Activated CD8-positive, alpha-beta T cell treated with anti-CD3 and anti-CD28 coated beads, Interleukin-2, amount 10 ng/mL, durations not matched to agents 7 days and 5 days (primary cell): ENCODE measurements at regions not wholly inside any gene's neighbourhood (a gene's known extent, or its start where the extent isn't known, plus 50 kb on each side); places are given as distances from the start of the nearest gene placed in this dataset.
"Not testable (repeated sequence)": the region's sequence is repeated elsewhere in the genome, so short reads cannot be mapped to it uniquely, and the experiment has no call there.

Experiments
- ATAC-seq: fragments of 150-1000 bp; cut with Tn5 transposase; one replicate; pipeline ENCODE4 v1.10.0; 2021; ENCODE audit warnings: moderate library complexity
- CTCF ChIA-PET: fragments of 350-600 bp; sonication (Branson Sonifier 250); formaldehyde crosslinking; loops from one replicate; lab custom pipeline; 2021; ENCODE audit warnings: antibody characterized with exemption; lab: Charles Lee
- POLR2A ChIA-PET: fragments of 350-600 bp; sonication (Branson Sonifier 250); formaldehyde crosslinking; loops from one replicate; lab custom pipeline; 2021; ENCODE audit warnings: antibody characterized with exemption; lab: Charles Lee
- DNase-seq: peaks from one replicate; pipeline ENCODE4 v3.0.0-alpha.2; 2020
- H3K27ac Mint-ChIP-seq: one replicate; pipeline ENCODE4 v1.8.0; 2021; ENCODE audit warnings: mild to moderate bottlenecking, mixed read lengths
- H3K27me3 Mint-ChIP-seq: one replicate; pipeline ENCODE4 v1.8.0; 2021; ENCODE audit warnings: low read depth, mixed read lengths
- H3K36me3 Mint-ChIP-seq: one replicate; pipeline ENCODE4 v1.8.0; 2021; ENCODE audit warnings: low read depth, mixed read lengths
- H3K4me1 Mint-ChIP-seq: one replicate; pipeline ENCODE4 v1.8.0; 2021; ENCODE audit warnings: low read depth, mixed read lengths
- H3K4me3 Mint-ChIP-seq: one replicate; pipeline ENCODE4 v1.8.0; 2021; ENCODE audit warnings: mild to moderate bottlenecking, mixed read lengths
- H3K9me3 Mint-ChIP-seq: one replicate; pipeline ENCODE4 v1.8.0; 2022; ENCODE audit warnings: mixed read lengths; ENCODE audit not compliant: insufficient read depth

DNA sequence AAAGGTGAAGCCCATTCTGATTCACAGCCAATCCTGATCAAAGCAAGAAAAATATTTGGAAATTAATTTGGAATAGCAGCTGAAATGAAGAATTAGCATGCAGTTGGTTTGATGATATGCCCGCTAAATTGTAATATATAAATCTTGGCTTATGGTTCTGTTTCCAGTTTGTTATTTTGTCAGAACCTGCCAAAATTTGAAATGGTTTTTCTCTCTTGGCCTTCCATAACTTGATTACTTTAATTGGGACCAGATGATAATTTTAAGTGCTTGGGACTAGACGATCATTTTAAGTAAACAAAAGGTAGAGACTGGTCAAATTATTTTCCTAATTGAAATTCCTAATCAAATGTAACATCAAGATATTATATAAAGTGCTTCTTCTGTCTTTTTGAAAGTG lies 842.4 kb downstream of the TBL1XR1 start:
- no peaks in the 10 kb centered on the region for H3K4me1 Mint-ChIP-seq
- no peak overlapping the region for H3K4me3 Mint-ChIP-seq
- DNase-seq (no peak), ATAC-seq (no peak)
- H3K36me3 Mint-ChIP-seq, result no peaks in the 10 kb centered on the region
- ChIA-PET POLR2A (no interaction called here), CTCF (no interaction called here)
- H3K9me3 Mint-ChIP-seq, result peaks cover 14% of the 10 kb centered on the region
- no peaks in the 10 kb centered on the region for H3K27me3 Mint-ChIP-seq
- H3K27ac Mint-ChIP-seq, result no peak overlapping the region

- ChIA-PET POLR2A (no interaction called here), CTCF (no interaction called here)
- DNase-seq, result no peak
- H3K27ac Mint-ChIP-seq, result no peak overlapping the region
- H3K4me1 Mint-ChIP-seq, result no peaks in the 10 kb centered on the region
- no peaks in the 10 kb centered on the region for H3K36me3 Mint-ChIP-seq
- no peaks in the 10 kb centered on the region for H3K27me3 Mint-ChIP-seq
- peaks cover 14% of the 10 kb centered on the region for H3K9me3 Mint-ChIP-seq
- H3K4me3 Mint-ChIP-seq, result no peak overlapping the region
- no peak for ATAC-seq
Observed at GRCh38 chr3:176352716-176353334, 844.5 kb downstream of the TBL1XR1 start.

DNA sequence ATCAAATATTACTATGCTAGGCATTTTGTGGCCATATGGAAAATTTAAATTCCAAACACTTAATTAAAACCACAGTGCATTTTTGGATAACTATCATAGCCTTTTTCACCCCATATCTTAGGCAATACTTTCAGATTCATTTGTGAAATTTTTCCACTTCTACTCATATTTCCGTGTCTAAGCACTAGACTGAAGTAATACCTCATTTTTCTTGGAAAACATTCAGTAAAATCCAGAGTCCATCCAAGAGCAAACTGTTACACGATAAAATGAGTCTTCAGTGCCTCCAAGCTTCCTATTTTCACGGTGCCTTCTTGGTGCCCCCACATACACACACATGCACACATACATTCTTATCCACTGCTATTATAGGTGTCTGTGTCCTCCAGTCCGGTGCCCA lies 845.9 kb downstream of the TBL1XR1 start:
- DNase-seq (no peak), ATAC-seq (no peak)
- no peaks in the 10 kb centered on the region for H3K27me3 Mint-ChIP-seq
- H3K4me3 Mint-ChIP-seq, result no peak overlapping the region
- no peaks in the 10 kb centered on the region for H3K36me3 Mint-ChIP-seq
- CTCF ChIA-PET, result no interaction called here
- no peak overlapping the region for H3K27ac Mint-ChIP-seq
- POLR2A ChIA-PET, result no interaction called here
- H3K4me1 Mint-ChIP-seq, result no peaks in the 10 kb centered on the region
- H3K9me3 Mint-ChIP-seq, result peaks cover 18% of the 10 kb centered on the region

GRCh38 chr3:176349706-176350105 lies 847.6 kb downstream of the TBL1XR1 start:
- ATAC-seq, result no peak
- H3K27ac Mint-ChIP-seq, result no peak overlapping the region
- no peaks in the 10 kb centered on the region for H3K36me3 Mint-ChIP-seq
- peaks cover 12% of the 10 kb centered on the region for H3K9me3 Mint-ChIP-seq
- POLR2A ChIA-PET, result no interaction called here
- no peaks in the 10 kb centered on the region for H3K27me3 Mint-ChIP-seq
- DNase-seq, result no peak
- H3K4me1 Mint-ChIP-seq, result no peaks in the 10 kb centered on the region
- no peak overlapping the region for H3K4me3 Mint-ChIP-seq
- CTCF ChIA-PET, result no interaction called here

DNA sequence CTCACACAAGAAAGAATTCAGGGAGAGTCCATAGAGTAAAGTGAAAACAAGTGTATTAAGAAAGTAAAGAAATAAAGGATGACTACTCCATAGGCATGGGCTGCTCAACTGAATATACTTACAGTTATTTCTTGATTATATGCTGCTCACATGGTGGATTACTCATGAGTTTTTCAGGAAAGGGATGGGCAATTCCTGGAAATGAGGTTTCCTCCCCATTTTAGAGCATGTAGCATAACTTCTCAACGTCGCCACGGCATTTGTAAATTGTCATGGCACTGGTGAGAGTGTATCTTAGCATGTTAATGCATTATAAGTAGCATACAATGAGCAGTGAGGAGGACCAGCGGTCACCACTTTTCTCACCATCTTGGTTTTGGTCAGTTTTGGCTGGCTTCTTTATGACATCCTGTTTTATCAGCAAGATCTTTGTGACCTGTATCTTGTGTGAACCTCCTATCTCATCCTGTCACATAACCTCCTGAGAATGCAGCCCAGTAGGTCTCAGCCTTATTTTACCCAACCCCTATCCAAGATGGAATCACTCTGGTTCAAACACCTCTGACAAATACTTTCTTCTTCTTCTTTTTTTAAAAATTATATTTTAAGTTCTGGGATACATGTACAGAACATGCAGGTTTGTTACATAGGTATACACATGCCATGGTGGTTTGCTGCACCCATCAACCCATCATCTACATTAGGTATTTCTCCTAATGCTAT lies 849.7 kb downstream of the TBL1XR1 start:
- Mint-ChIP-seq H3K9me3 (peaks cover 9% of the 10 kb centered on the region), H3K36me3 (no peaks in the 10 kb centered on the region), H3K4me3 (no peak overlapping the region), H3K27ac (no peak overlapping the region), H3K4me1 (no peaks in the 10 kb centered on the region), H3K27me3 (no peaks in the 10 kb centered on the region)
- ChIA-PET CTCF (no interaction called here), POLR2A (no interaction called here)
- no peak for DNase-seq
- no peak for ATAC-seq

GRCh38 chr3:176341963-176342362 lies 855.3 kb downstream of the TBL1XR1 start:
- ATAC-seq (no peak), DNase-seq (no peak)
- peaks cover 7% of the 10 kb centered on the region for H3K9me3 Mint-ChIP-seq
- H3K36me3 Mint-ChIP-seq, result no peaks in the 10 kb centered on the region
- ChIA-PET POLR2A (no interaction called here), CTCF (no interaction called here)
- H3K4me1 Mint-ChIP-seq, result no peaks in the 10 kb centered on the region
- H3K4me3 Mint-ChIP-seq, result no peak overlapping the region
- no peaks in the 10 kb centered on the region for H3K27me3 Mint-ChIP-seq
- no peak overlapping the region for H3K27ac Mint-ChIP-seq

- DNase-seq, result no peak
- Mint-ChIP-seq H3K27ac (no peak overlapping the region), H3K9me3 (peaks cover 6% of the 10 kb centered on the region), H3K4me3 (no peak overlapping the region), H3K27me3 (no peaks in the 10 kb centered on the region), H3K36me3 (no peaks in the 10 kb centered on the region), H3K4me1 (no peaks in the 10 kb centered on the region)
- POLR2A ChIA-PET, result no interaction called here
- ATAC-seq, result no peak
- CTCF ChIA-PET, result no interaction called here
Observed at GRCh38 chr3:176328666-176329065, 868.6 kb downstream of the TBL1XR1 start.

DNA sequence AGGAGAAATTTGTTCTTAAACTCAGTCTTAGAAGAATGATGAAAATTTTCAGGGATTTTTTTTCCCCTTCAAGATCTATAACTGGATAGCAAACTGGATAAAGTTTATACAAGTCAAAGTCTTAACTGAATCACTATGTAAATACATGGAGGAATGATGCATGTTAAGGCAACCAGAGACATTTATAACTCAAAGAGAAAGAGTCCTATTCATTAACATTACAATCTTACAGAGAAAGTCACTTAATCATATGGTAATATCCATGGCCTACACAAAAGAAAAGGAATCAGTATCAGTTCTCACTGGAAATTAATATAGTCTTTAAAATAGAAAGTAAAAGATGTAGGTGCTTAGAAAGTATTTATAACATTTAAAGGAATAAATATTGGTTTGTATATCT lies 869.1 kb downstream of the TBL1XR1 start:
- no peak for ATAC-seq
- CTCF ChIA-PET, result no interaction called here
- DNase-seq, result no peak
- Mint-ChIP-seq H3K36me3 (no peaks in the 10 kb centered on the region), H3K27ac (no peak overlapping the region), H3K4me3 (no peak overlapping the region), H3K4me1 (no peaks in the 10 kb centered on the region), H3K9me3 (peaks cover 6% of the 10 kb centered on the region), H3K27me3 (no peaks in the 10 kb centered on the region)
- POLR2A ChIA-PET, result no interaction called here

- DNase-seq, H3K9me3 Mint-ChIP-seq, CTCF ChIA-PET, ATAC-seq, H3K4me3 Mint-ChIP-seq, H3K27me3 Mint-ChIP-seq, H3K4me1 Mint-ChIP-seq, POLR2A ChIA-PET, H3K27ac Mint-ChIP-seq, H3K36me3 Mint-ChIP-seq: not testable (repeated sequence)
Observed at GRCh38 chr3:176326894-176327490, 870.3 kb downstream of the TBL1XR1 start.

- H3K27ac Mint-ChIP-seq, H3K9me3 Mint-ChIP-seq, H3K27me3 Mint-ChIP-seq, POLR2A ChIA-PET, ATAC-seq, CTCF ChIA-PET, H3K4me3 Mint-ChIP-seq, H3K36me3 Mint-ChIP-seq, DNase-seq, H3K4me1 Mint-ChIP-seq: not testable (repeated sequence)
Observed at GRCh38 chr3:176321532-176321931, 875.8 kb downstream of the TBL1XR1 start.

DNA sequence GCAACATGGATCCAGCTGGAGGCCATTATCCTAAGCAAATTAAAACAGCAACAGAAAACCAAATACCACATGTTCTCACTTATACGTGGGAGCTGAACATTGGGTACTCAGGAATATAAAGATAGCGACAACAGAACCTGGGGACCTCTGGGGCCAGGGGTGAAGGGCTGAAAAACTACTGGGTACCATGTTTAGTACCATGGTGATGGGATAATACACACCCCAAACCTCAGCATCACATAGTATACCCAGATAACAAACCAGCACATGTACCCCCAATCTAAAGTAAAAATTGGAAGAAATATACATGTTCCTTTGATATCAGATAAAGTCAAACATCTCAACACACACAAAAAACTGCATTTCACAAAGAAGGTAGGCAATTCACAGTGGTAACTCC lies 876.2 kb downstream of the TBL1XR1 start:
- Mint-ChIP-seq H3K4me1 (no peaks in the 10 kb centered on the region), H3K27me3 (no peaks in the 10 kb centered on the region), H3K27ac (no peak overlapping the region), H3K4me3 (no peak overlapping the region), H3K36me3 (no peaks in the 10 kb centered on the region), H3K9me3 (peaks cover 10% of the 10 kb centered on the region)
- no peak for DNase-seq
- ChIA-PET CTCF (no interaction called here), POLR2A (no interaction called here)
- no peak for ATAC-seq

DNA sequence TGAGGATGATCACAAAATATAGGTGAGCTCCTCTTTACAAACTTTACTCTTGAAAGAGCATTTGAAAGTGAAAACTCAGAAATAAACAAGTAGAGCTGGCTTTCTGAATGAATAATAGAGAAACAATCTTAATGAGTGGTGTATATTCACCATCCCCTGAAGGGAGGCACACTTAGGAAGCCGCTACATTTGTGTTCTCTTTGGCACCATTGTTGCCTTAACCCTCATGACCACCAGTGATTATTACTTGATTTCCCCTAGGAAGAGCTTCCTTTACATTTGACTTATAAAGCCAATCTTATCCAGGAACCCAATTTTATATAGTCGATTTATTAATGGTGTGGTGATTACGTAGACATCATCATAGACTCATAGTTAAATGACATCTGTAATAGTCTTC lies 883.9 kb downstream of the TBL1XR1 start:
- Mint-ChIP-seq H3K27ac (no peak overlapping the region), H3K36me3 (no peaks in the 10 kb centered on the region), H3K4me3 (no peak overlapping the region), H3K27me3 (no peaks in the 10 kb centered on the region), H3K9me3 (no peaks in the 10 kb centered on the region), H3K4me1 (no peaks in the 10 kb centered on the region)
- ChIA-PET POLR2A (no interaction called here), CTCF (no interaction called here)
- no peak for DNase-seq
- ATAC-seq, result no peak
